Activated CD4-positive, alpha-beta memory T cell treated with anti-CD3 and anti-CD28 coated beads for 36 hours (primary cell): ENCODE measurements at regions not wholly inside any gene's neighbourhood (a gene's known extent, or its start where the extent isn't known, plus 50 kb on each side); places are given as distances from the start of the nearest gene placed in this dataset.

Experiments
- CTCF ChIA-PET: fragments of 350-600 bp; sonication (Branson Sonifier 250); formaldehyde crosslinking; loops from one replicate; lab custom pipeline; 2021; ENCODE audit warnings: antibody characterized with exemption, inconsistent platforms; lab: Charles Lee
- POLR2A ChIA-PET: fragments of 350-600 bp; sonication (Branson Sonifier 250); formaldehyde crosslinking; loops from one replicate; lab custom pipeline; 2021; ENCODE audit warnings: antibody characterized with exemption; lab: Charles Lee
- DNase-seq: peaks from one replicate; pipeline ENCODE4 v3.0.0-alpha.2; 2020
- H3K27ac Mint-ChIP-seq: one replicate; pipeline ENCODE4 v1.8.0; 2021; ENCODE audit warnings: mixed read lengths
- H3K27me3 Mint-ChIP-seq: one replicate; pipeline ENCODE4 v1.8.0; 2021; ENCODE audit warnings: mixed read lengths
- H3K36me3 Mint-ChIP-seq: one replicate; pipeline ENCODE4 v1.8.0; 2021; ENCODE audit warnings: mixed read lengths
- H3K4me1 Mint-ChIP-seq: one replicate; pipeline ENCODE4 v1.8.0; 2021; ENCODE audit warnings: low read depth, mixed read lengths
- H3K4me3 Mint-ChIP-seq: one replicate; pipeline ENCODE4 v1.8.0; 2021; ENCODE audit warnings: mild to moderate bottlenecking, mixed read lengths
- H3K9me3 Mint-ChIP-seq: one replicate; pipeline ENCODE4 v1.8.0; 2021; ENCODE audit warnings: mixed read lengths
- intact Hi-C: fragments of 100-400 bp; cut with micrococcal nuclease; formaldehyde crosslinking; loops from one replicate; pipeline ENCODE4 v1.15.1; 2023

GRCh38 chr14:53462931-53463778 is 310.0 kb upstream of the DDHD1 start:
- DNase-seq, result no peak
- ChIA-PET CTCF (no interaction called here), POLR2A (no interaction called here)
- H3K36me3 Mint-ChIP-seq, result no peaks in the 10 kb centered on the region
- H3K4me1 Mint-ChIP-seq, result no peaks in the 10 kb centered on the region
- intact Hi-C loops, result no loop called here
- no peaks in the 10 kb centered on the region for H3K27me3 Mint-ChIP-seq
- peaks cover 2% of the 10 kb centered on the region for H3K9me3 Mint-ChIP-seq
- no peak overlapping the region for H3K4me3 Mint-ChIP-seq
- no peak overlapping the region for H3K27ac Mint-ChIP-seq

GRCh38 chr14:53461858-53462257 is 308.7 kb upstream of the DDHD1 start:
- Mint-ChIP-seq H3K27ac (no peak overlapping the region), H3K9me3 (peaks cover 2% of the 10 kb centered on the region), H3K27me3 (no peaks in the 10 kb centered on the region), H3K4me3 (no peak overlapping the region), H3K36me3 (no peaks in the 10 kb centered on the region), H3K4me1 (no peaks in the 10 kb centered on the region)
- no peak for DNase-seq
- POLR2A ChIA-PET, result no interaction called here
- intact Hi-C loops, result no loop called here
- CTCF ChIA-PET, result no interaction called here

DNA sequence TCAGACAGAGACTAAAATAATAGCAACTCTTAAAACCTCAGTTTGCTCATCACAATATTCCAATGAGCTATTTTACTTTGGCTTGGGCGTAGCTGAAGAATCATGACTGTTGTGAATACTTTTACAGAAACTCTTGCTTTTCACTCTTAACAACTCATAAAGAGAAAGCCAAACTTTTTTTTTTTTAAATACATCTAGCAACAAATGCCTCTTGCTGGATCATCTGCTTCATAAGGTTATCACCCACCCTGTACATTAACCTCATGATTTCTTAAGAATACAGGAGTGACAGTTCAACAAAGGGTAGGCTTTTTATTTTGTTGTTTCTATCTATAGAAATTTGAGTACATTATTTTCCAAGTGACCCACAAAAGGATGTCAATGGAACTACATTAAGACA is 307.4 kb upstream of the DDHD1 start:
- H3K4me3 Mint-ChIP-seq, result no peak overlapping the region
- no peak overlapping the region for H3K27ac Mint-ChIP-seq
- POLR2A ChIA-PET, result no interaction called here
- no peaks in the 10 kb centered on the region for H3K36me3 Mint-ChIP-seq
- CTCF ChIA-PET, result interaction anchor here (0.7 kb wide), 1 partner anchor 467 kb away, joined by 3 read pairs; no protein-coding TSS in a partner anchor
- no peaks in the 10 kb centered on the region for H3K4me1 Mint-ChIP-seq
- no peaks in the 10 kb centered on the region for H3K27me3 Mint-ChIP-seq
- intact Hi-C loops, result no loop called here
- peaks cover 2% of the 10 kb centered on the region for H3K9me3 Mint-ChIP-seq
- DNase-seq, result no peak

- intact Hi-C loops, result no loop called here
- ChIA-PET POLR2A (no interaction called here), CTCF (no interaction called here)
- Mint-ChIP-seq H3K4me1 (no peaks in the 10 kb centered on the region), H3K4me3 (no peak overlapping the region), H3K27ac (no peak overlapping the region), H3K9me3 (no peaks in the 10 kb centered on the region), H3K36me3 (no peaks in the 10 kb centered on the region), H3K27me3 (no peaks in the 10 kb centered on the region)
- DNase-seq, result no peak
Observed at GRCh38 chr14:53458368-53458814, 305.3 kb upstream of the DDHD1 start.

- Mint-ChIP-seq H3K36me3 (no peaks in the 10 kb centered on the region), H3K27me3 (no peaks in the 10 kb centered on the region), H3K4me3 (no peak overlapping the region), H3K9me3 (no peaks in the 10 kb centered on the region), H3K4me1 (no peaks in the 10 kb centered on the region), H3K27ac (no peak overlapping the region)
- intact Hi-C loops, result no loop called here
- ChIA-PET POLR2A (no interaction called here), CTCF (no interaction called here)
- DNase-seq, result no peak
Observed at GRCh38 chr14:53456931-53457330, 303.8 kb upstream of the DDHD1 start.

- Mint-ChIP-seq H3K27ac (no peak overlapping the region), H3K9me3 (no peaks in the 10 kb centered on the region), H3K4me1 (no peaks in the 10 kb centered on the region), H3K36me3 (no peaks in the 10 kb centered on the region), H3K27me3 (no peaks in the 10 kb centered on the region), H3K4me3 (no peak overlapping the region)
- POLR2A ChIA-PET, result no interaction called here
- no peak for DNase-seq
- CTCF ChIA-PET, result no interaction called here
- intact Hi-C loops, result no loop called here
Observed at GRCh38 chr14:53452005-53452673, 299.0 kb upstream of the DDHD1 start.

DNA sequence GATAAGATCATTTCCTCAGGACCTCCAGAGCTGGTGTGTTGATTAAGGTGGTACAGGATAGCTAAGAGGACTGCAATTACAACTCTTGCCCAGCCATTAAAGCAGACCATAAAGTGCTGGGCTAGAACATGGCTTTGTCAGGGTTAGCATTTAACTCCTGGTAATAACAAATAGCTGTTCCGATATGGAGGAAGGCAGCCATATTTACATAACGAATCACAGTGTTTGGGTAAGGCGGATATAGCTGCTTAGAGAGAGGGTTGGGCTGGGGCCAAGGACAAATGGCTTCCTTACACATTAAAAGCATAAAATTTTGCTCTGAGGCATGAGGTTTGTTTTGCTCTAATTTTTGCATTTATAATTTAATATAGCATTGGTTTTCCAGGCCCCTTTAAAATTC is 297.7 kb upstream of the DDHD1 start:
- Mint-ChIP-seq H3K9me3 (no peaks in the 10 kb centered on the region), H3K27ac (no peak overlapping the region), H3K4me1 (no peaks in the 10 kb centered on the region), H3K27me3 (no peaks in the 10 kb centered on the region), H3K36me3 (no peaks in the 10 kb centered on the region), H3K4me3 (no peak overlapping the region)
- intact Hi-C loops, result no loop called here
- no peak for DNase-seq
- CTCF ChIA-PET, result no interaction called here
- POLR2A ChIA-PET, result no interaction called here

DNA sequence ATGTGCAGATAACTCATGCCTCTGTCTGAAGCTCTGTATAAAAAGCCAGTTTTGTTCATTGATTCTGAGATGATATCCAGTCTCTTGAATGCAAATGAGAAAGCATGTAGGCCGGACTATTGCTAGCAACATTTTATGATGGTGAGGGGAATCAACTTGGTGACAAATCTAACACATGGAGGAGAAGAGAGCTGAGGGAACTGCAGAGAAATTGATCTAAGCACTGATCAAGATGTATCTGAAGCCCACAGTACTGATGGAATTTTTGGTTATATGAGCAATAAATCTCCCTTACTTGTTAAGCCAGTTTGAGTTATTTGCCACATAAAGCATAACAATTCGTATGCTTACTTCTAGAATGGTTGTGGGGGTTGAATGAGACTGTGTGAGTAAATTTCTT is 295.6 kb upstream of the DDHD1 start:
- no peaks in the 10 kb centered on the region for H3K9me3 Mint-ChIP-seq
- CTCF ChIA-PET, result no interaction called here
- POLR2A ChIA-PET, result no interaction called here
- no peaks in the 10 kb centered on the region for H3K27me3 Mint-ChIP-seq
- intact Hi-C loops, result no loop called here
- DNase-seq, result no peak
- no peaks in the 10 kb centered on the region for H3K36me3 Mint-ChIP-seq
- no peak overlapping the region for H3K4me3 Mint-ChIP-seq
- no peaks in the 10 kb centered on the region for H3K4me1 Mint-ChIP-seq
- no peak overlapping the region for H3K27ac Mint-ChIP-seq

GRCh38 chr14:53444677-53445312 is 291.7 kb upstream of the DDHD1 start:
- Mint-ChIP-seq H3K27me3 (no peaks in the 10 kb centered on the region), H3K4me3 (no peak overlapping the region), H3K4me1 (no peaks in the 10 kb centered on the region), H3K9me3 (no peaks in the 10 kb centered on the region), H3K27ac (no peak overlapping the region), H3K36me3 (no peaks in the 10 kb centered on the region)
- ChIA-PET CTCF (no interaction called here), POLR2A (no interaction called here)
- no peak for DNase-seq
- intact Hi-C loops, result no loop called here

DNA sequence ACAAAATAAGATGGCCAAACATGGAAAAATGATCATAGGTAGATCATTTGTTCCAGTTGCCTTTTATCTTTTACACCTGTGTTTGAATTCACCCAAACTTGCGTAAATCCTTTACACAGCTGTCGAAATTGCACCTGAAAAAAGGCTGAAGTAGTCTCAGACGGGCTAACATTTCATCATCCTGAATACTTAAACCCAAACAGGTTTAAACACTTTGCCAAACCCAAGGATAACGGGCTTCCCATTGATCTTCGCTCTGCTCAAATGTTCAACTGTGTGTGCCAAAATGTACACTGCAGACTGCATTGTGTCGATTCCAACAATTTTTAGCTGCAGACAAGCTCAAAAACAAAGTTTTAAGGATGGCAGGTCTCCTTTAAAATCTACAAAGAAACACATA is 288.7 kb upstream of the DDHD1 start:
- H3K4me3 Mint-ChIP-seq, result no peak overlapping the region
- H3K27me3 Mint-ChIP-seq, result no peaks in the 10 kb centered on the region
- no peak overlapping the region for H3K27ac Mint-ChIP-seq
- ChIA-PET POLR2A (no interaction called here), CTCF (no interaction called here)
- no peaks in the 10 kb centered on the region for H3K36me3 Mint-ChIP-seq
- no peak for DNase-seq
- intact Hi-C loops, result no loop called here
- peaks cover 3% of the 10 kb centered on the region for H3K9me3 Mint-ChIP-seq
- H3K4me1 Mint-ChIP-seq, result no peaks in the 10 kb centered on the region

DNA sequence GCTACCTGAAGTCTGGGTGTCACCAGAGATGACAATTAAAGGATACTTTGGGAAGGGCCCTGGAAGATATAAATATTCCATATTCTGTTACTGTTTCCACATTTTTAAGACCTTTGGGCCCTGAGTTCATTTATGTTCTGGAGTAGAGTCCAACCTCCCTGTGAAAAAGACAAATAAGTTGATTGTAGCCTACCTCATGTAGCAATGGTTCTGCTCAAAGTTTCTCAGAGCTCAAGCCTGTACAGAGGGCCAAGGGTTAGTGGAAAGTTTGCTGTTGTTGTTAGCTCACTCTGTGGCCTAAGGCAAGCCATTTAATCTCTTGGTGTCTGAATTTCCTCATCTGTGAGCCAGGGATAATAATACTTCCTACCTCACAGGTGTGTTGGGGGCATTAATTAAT is 284.7 kb upstream of the DDHD1 start:
- intact Hi-C loops, result no loop called here
- DNase-seq, result no peak
- Mint-ChIP-seq H3K27ac (no peak overlapping the region), H3K9me3 (peaks cover 3% of the 10 kb centered on the region), H3K4me3 (no peak overlapping the region), H3K36me3 (no peaks in the 10 kb centered on the region), H3K4me1 (no peaks in the 10 kb centered on the region), H3K27me3 (no peaks in the 10 kb centered on the region)
- ChIA-PET CTCF (no interaction called here), POLR2A (no interaction called here)

DNA sequence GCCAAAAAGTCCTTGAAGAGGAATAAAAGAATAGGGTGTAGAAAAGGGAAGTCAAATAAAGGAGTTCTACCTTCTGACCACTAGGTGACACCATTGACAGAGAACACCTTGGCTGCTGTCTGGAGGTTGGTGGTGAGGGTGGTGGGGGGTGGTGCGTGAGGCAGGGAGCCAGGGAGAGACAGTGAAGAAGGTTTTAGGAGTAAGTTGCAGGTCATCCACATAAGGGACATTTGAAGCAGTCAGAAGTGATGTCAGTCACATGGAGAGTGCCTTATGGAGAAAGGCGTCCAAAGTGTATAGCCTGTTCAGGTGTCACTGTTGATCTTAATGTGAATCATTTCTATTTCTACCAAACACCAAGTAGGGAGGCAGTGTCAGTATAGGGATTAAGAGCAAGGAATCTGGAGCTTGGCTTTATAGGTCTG is 279.3 kb upstream of the DDHD1 start:
- Mint-ChIP-seq H3K36me3 (no peaks in the 10 kb centered on the region), H3K4me1 (no peaks in the 10 kb centered on the region), H3K27me3 (no peaks in the 10 kb centered on the region), H3K4me3 (no peak overlapping the region), H3K9me3 (peaks cover 6% of the 10 kb centered on the region), H3K27ac (no peak overlapping the region)
- CTCF ChIA-PET, result no interaction called here
- no peak for DNase-seq
- intact Hi-C loops, result no loop called here
- POLR2A ChIA-PET, result no interaction called here
